ENCODE measurements at regions not wholly inside any gene's neighbourhood (a gene's known extent, or its start where the extent isn't known, plus 50 kb on each side); places are given as distances from the start of the nearest gene placed in this dataset.
"Not testable (repeated sequence)": the region's sequence is repeated elsewhere in the genome, so short reads cannot be mapped to it uniquely, and the experiment has no call there.

- H3K4me3 ChIP-seq (ENCODE audit: low read depth, low read length), result no peak overlapping the region
- no peak for TF ChIP-seq CTCF (IDR thresholded peaks at IDR 0.05; ENCODE audit: low read depth, low read length)
These were observed 344.8 kb upstream of the LMCD1 start for GRCh38 chr3:8156831-8157230.

GRCh38 chr3:8157640-8158039 is 344.0 kb upstream of the LMCD1 start:
- no peak overlapping the region for H3K4me3 ChIP-seq (ENCODE audit: low read depth, low read length)
- TF ChIP-seq CTCF (IDR thresholded peaks at IDR 0.05; ENCODE audit: low read depth, low read length), result no peak

- TF ChIP-seq CTCF (IDR thresholded peaks at IDR 0.05; ENCODE audit: low read depth, low read length), result no peak
- H3K4me3 ChIP-seq (ENCODE audit: low read depth, low read length), result no peak overlapping the region
These were observed 337.5 kb upstream of the LMCD1 start for GRCh38 chr3:8164145-8164544.

GRCh38 chr3:8166014-8166413 is 335.6 kb upstream of the LMCD1 start:
- TF ChIP-seq CTCF (IDR thresholded peaks at IDR 0.05; ENCODE audit: low read depth, low read length), result no peak
- H3K4me3 ChIP-seq (ENCODE audit: low read depth, low read length), result no peak overlapping the region

DNA sequence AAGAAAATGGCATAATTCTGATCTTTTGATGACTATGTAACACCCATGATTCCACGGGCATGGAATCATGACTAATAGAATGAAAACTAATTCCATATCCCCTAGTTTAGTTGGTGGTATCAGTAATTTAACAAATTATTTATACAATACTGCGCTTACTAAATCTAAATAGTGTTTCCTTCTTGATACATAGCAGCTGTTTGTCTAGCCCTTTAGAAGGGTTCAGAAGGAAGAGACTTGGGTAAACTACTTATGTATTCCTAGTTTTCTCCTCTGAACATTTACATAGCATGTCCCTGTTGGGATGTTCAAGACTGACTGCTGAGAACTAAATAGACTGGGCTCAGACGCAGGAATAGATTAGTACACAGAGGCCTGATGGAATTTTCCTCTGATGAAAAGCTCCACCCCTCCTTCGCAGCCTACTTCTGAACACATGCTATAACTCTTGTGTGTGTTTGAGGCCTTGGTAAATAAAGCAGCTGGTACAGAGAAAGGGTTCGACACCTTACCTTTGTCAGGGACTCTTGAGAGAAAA is 330.6 kb upstream of the LMCD1 start:
- no peak for TF ChIP-seq CTCF (IDR thresholded peaks at IDR 0.05; ENCODE audit: low read depth, low read length)
- no peak overlapping the region for H3K4me3 ChIP-seq (ENCODE audit: low read depth, low read length)

DNA sequence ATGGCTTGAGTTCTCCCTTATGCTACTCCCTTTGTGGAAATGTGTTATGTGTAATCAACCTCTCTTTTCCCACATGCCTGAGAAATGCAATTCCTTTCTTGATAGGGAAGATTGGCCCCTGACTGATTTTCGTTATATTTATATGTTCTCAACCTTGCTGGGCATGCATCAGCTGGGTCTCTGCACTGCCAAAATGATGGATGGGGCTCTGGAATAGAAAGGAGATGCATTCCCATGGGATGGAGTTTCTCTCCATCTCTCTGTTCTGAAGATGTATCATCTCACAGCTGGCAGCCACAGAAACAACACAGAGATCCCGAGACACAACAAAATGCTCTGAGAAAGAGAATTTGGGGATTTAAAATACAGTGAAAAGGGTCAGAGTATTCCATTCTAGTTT is 327.7 kb upstream of the LMCD1 start:
- H3K4me3 ChIP-seq (ENCODE audit: low read depth, low read length), result no peak overlapping the region
- no peak for TF ChIP-seq CTCF (IDR thresholded peaks at IDR 0.05; ENCODE audit: low read depth, low read length)

- H3K4me3 ChIP-seq (ENCODE audit: low read depth, low read length), result not testable (repeated sequence)
These were observed 324.7 kb upstream of the LMCD1 start for GRCh38 chr3:8176759-8177483.

DNA sequence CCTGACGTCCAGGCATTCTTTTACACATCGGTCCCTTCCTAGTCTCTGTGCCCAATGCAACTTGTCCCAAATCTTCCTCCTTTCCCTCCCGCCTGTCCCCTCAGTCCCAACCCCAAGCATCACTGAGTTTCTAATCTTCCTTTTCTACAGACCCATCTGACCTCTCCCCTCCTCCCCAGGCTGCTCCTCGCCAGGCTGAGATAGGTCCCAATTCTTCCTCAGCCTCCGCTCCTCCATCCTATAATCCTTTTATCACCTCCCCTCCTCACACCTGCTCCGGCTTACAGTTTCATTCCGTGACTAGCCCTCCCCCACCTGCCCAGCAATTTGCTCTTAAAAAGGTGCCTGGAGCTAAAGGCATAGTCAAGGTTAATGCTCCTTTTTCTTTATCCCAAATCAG is 323.1 kb upstream of the LMCD1 start:
- H3K4me3 ChIP-seq (ENCODE audit: low read depth, low read length), result not testable (repeated sequence)
